ENCODE measurements at regions not wholly inside any gene's neighbourhood (a gene's known extent, or its start where the extent isn't known, plus 50 kb on each side); places are given as distances from the start of the nearest gene placed in this dataset.
"Not testable (repeated sequence)": the region's sequence is repeated elsewhere in the genome, so short reads cannot be mapped to it uniquely, and the experiment has no call there.

- H3K9me3 ChIP-seq: no peaks in the 10 kb centered on the region
- DNase-seq (no peak), ATAC-seq (no peak)
- 94 to 95% methylated on average over 4 of the region's 4 CpGs for WGBS, 2 donors
- H3K4me3 ChIP-seq: no peak overlapping the region
- intact Hi-C loops (cut with DNase I): no loop called here
- no peaks in the 10 kb centered on the region for H3K27me3 ChIP-seq
- no peaks in the 10 kb centered on the region for H3K36me3 ChIP-seq
- H3K27ac ChIP-seq: no peak overlapping the region
- TF ChIP-seq CTCF (IDR thresholded peaks at IDR 0.05): no peak
- no peaks in the 10 kb centered on the region for H3K4me1 ChIP-seq
Observed at GRCh38 chr4:144421056-144421455, 224.9 kb upstream of the HHIP start.

DNA sequence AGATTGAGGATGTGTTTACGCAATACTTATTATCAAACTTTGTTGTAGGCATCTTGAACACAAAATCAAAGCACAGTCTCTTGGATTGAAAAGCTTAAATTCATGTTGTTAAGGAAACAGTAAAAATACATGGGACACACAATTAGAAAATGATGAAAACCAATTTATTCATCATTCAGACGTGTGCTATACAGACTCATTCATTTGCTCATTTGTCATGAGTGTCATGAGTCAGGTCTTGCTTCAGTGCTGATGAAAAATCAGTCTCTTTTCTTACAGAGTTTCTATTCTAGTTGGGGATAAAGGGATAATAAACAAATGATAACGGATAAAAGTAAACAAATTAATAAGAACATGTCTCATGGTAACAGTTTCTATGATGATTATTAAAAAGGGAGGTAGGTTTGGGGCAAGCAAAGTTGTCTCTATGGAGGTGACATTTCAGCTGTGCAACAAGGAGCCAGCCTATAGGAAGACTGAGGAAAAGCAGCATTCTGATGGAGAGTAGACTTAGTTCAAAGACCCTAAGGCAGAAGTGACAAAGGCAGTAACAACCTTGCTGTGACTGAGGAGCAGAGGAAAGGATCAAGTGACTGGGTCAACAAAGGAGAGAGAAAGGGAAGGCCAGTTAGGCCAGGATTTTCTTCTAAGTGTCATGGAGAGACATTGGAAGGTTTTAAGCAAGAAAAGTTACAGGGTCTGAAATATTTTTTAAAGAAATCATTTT, 224.0 kb upstream of the HHIP start:
- intact Hi-C loops (cut with DNase I): no loop called here
- H3K4me3 ChIP-seq: no peak overlapping the region
- no peaks in the 10 kb centered on the region for H3K4me1 ChIP-seq
- ATAC-seq: no peak
- H3K27me3 ChIP-seq: no peaks in the 10 kb centered on the region
- 68 to 80% methylated on average over 3 of the region's 3 CpGs for WGBS, 2 donors
- no peak overlapping the region for H3K27ac ChIP-seq
- H3K9me3 ChIP-seq: no peaks in the 10 kb centered on the region
- no peak for TF ChIP-seq CTCF (IDR thresholded peaks at IDR 0.05)
- no peaks in the 10 kb centered on the region for H3K36me3 ChIP-seq
- no peak for DNase-seq

DNA sequence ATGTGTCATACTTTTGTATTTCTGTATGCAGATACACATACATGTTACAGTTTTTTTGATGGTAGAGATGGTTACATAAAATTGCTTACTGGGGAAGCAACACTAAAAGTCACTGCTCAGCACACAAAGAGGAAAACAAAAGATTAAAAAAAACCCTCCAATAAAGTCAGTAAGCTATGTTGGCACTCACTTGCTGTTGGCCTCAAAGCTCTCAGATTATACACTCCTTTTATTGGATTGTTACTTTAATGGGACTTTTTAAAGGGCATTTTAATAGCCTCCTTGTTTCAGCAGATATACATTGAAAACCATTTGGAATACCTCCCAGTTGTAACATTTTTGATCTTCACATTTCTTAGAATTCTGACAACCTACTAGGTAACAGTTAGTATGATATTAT, 222.0 kb upstream of the HHIP start:
- H3K4me3 ChIP-seq: no peak overlapping the region

GRCh38 chr4:144426023-144426422, 219.9 kb upstream of the HHIP start:
- intact Hi-C loops (cut with DNase I); H3K9me3 ChIP-seq; H3K4me1 ChIP-seq; H3K27me3 ChIP-seq; DNase-seq; ATAC-seq; H3K27ac ChIP-seq; H3K4me3 ChIP-seq; H3K36me3 ChIP-seq: not testable (repeated sequence)
- 94% methylated on average over 11 of the region's 11 CpGs for WGBS, 2 donors

More for the DNA sequence above, 222.0 kb upstream of the HHIP start:
- Histone ChIP-seq H3K27me3 (no peaks in the 10 kb centered on the region), H3K36me3 (no peaks in the 10 kb centered on the region), H3K9me3 (peaks cover 0 to 4% (median 0%) of the 10 kb centered on the region in 11 donors), H3K4me1 (no peaks in the 10 kb centered on the region), H3K27ac (no peak overlapping the region)
- no peak for TF ChIP-seq CTCF (IDR thresholded peaks at IDR 0.05)
- DNase-seq (no peak), ATAC-seq (no peak)
- intact Hi-C loops (cut with DNase I): no loop called here

DNA sequence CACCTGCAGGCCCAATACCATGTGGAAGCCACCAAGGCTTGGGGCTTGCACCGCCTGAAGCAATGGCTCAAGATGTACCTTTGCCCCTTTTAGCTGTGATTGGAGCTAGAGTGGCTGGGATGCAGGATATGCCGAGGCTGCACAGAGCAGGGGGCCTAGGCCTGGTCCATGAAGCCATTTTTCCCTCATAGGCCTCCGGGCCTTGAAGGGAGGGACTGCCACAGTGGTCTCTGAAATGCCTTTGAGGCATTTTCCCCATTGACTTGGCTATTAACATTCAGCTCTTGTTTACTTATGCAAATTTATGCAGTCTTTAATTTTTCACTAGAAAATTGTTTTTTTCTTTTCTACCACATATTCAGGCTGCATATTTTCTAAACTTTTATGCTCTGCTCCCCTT, 203.2 kb upstream of the HHIP start:
- intact Hi-C loops (cut with DNase I): no loop called here
- no peak for TF ChIP-seq CTCF (IDR thresholded peaks at IDR 0.05)
- Histone ChIP-seq H3K9me3 (peaks cover 0 to 24% (median 0%) of the 10 kb centered on the region in 11 donors), H3K4me3 (no peak overlapping the region), H3K27ac (no peak overlapping the region), H3K27me3 (no peaks in the 10 kb centered on the region), H3K36me3 (no peaks in the 10 kb centered on the region), H3K4me1 (no peaks in the 10 kb centered on the region)
- DNase-seq (no peak), ATAC-seq (no peak)
- WGBS, 2 donors: 82 to 91% methylated on average over 3 of the region's 3 CpGs
